HTR-8/SVneo (cell line): ENCODE measurements at regions not wholly inside any gene's neighbourhood (a gene's known extent, or its start where the extent isn't known, plus 50 kb on each side); places are given as distances from the start of the nearest gene placed in this dataset.
"Not testable (repeated sequence)": the region's sequence is repeated elsewhere in the genome, so short reads cannot be mapped to it uniquely, and the experiment has no call there.

Source experiments
- DNase-seq: peaks from one replicate; pipeline ENCODE4 v3.0.0; 2011; ENCODE audit warnings: low spot score, mixed read lengths; ENCODE audit not compliant: insufficient read length
- FAIRE-seq: peaks from 2 replicates; lab custom pipeline; 2011; peaks lifted over from hg19 to GRCh38; lab: Jason Lieb, UNC

DNA sequence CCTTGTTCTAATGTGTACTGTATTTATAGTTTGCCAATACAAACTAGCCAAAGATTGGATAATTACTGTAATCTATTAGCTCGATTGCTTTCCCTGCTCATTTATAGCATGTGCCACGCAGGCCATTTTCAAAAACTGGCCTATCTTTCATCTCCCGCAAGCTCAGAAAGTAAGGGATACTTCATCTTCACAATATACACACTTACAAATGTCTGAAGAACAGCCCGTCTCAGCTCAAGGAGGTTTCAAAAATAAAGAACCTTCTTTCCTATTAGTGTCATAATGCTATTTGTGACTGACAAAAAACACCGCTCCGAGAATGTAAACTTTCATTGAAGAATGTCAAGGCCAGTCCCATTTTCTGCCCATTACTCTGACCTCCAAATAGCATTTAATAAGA is 306.4 kb upstream of the ZNF507 start:
- no peak for DNase-seq
- no peak for FAIRE-seq

DNA sequence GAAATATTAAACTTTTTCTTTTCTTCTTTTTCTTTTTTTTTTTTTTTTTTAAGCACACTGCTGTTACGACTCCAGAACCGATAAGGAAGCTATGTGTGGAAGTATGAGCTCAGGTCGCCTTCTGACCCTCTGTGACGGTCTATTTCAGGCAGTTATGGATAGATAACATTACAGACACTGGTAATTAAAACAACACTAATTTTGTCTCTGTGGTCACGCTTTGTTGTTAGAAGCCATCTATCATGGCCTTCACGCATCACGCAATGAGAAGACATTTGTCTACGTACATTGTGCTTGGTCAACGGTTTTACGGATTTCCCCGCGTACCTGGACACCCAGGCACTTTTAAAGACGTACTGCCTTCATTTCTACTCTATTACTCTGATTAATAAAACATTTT is 306.0 kb upstream of the ZNF507 start:
- no peak for FAIRE-seq

DNA sequence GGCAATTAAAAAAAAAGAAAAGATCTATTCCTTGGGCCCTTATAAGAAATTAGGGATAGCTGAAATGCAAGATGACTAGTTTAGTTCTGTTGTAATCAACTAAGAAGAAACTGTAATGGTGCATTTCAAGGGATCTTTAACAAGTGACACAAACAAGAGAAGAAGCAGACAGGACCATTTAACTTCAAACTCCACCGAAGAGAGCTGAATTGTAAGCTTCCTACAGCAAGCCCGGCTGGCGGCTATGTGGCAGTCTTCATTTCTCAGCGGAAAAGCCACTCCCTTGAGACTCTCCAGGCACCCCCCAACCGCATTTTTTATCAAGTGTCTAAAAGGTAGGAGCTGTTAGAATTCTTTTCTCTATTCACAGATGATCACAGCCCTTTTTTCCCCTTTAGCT is 305.2 kb upstream of the ZNF507 start:
- DNase-seq, result no peak
- no peak for FAIRE-seq

More for the DNA sequence above, 306.0 kb upstream of the ZNF507 start:
- no peak for DNase-seq

DNA sequence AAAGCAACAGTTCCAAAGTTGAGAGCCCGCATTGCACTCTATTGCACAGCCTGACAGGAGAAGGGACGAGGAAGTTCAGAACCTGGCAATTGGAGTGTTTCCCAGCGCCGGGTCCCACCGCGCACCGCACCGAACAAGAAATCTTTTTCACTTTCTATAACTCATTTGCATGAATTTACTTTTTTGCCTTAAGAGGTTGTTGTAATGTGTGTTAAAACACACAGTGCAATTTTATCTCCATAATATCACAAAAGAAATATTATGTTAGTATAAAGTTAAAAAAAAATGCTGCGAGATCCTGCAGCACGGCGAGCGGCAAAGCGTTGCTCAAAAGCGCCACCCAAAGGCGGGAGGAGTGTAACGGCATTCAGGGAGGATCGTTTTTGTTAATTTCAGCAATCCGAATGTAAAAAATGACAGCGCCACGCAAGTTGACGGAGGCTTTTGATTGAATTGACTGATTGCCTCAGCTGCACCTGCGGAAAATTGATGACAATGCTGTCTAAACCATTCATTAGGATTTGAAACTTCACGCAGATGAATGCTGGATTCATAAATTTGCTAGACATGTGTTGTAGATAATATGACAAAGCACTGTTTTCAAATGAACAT is 303.6 kb upstream of the ZNF507 start:
- DNase-seq (no peak), FAIRE-seq (no peak)

DNA sequence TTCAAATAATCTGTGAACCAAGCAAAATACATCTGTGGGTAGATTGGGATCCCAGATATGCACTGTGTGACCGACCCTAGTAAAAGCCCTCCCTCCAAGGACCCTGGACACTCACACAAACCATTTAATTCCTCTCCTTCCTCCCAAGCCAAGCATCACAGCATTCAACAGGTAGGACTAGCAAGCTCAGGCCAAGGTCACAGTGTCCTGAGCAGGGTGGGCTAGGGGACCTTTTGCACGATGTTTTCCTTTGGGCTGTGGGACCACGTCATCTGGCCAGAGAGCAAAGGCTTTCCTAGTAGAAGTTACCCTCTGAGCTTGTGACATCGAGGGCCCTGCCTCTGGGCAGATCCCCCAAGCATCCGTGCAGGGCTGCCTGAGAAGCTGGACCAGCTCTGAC is 297.6 kb upstream of the ZNF507 start:
- no peak for DNase-seq
- no peak for FAIRE-seq

DNA sequence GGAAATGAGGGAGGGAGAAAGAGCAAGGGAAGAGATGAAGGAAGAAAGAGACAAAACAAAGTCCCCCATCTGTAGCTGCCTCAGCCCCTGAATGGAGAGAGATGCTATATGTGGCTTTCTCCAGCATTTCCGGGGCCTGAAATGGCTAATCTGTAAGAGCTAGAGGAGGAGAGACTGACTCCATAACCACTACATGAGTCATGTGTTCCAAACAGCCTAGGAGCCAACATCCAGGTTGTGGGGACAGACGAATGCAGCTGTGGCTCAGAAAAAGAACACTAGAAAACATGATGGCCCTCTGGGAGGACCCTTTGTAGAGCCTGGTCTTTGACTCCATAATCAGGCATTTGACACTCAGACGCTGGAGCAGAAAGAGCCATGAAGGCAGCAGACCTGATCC is 292.0 kb upstream of the ZNF507 start:
- FAIRE-seq (no peak), DNase-seq (no peak)

DNA sequence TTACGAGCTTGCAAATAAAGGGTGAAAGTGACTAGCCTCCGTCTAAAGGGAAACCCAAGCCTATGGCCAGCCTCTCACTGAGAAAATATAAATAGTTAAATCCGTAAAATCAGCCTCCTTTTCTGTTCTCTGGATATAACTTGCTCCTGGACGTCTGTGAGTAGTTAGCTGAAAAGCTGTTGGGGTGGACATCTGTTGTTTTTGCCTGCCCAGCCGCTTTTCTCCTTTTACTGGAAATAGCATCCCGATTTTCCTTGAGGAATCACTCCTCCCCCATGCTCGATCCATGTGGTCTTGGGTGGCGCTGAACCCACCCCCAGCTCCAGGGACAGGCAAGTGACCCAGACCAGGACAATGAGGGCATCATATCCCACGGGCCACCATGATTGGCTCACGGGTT is 291.5 kb upstream of the ZNF507 start:
- FAIRE-seq, result no peak
- no peak for DNase-seq

DNA sequence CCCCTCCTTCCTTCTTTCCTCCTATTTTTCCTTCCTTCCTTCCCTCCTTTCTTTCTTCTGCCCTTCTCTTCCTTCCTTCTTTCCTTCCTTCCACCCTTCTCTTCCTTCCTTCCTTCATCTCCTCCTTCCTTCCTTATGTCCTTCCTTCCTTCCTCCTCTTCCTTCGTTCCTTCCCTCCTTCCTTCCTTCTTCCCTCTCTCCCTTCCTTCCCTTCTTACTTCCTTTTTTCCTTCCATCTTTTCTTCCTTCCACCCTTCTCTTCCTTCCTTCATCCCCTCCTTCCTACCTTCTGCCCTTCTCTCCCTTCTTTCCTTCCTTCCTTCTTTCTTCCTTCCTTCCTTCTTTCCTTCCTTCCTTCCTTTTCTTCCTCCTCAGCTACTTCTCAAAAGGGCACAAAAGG is 287.3 kb upstream of the ZNF507 start:
- DNase-seq (no peak), FAIRE-seq (no peak)

DNA sequence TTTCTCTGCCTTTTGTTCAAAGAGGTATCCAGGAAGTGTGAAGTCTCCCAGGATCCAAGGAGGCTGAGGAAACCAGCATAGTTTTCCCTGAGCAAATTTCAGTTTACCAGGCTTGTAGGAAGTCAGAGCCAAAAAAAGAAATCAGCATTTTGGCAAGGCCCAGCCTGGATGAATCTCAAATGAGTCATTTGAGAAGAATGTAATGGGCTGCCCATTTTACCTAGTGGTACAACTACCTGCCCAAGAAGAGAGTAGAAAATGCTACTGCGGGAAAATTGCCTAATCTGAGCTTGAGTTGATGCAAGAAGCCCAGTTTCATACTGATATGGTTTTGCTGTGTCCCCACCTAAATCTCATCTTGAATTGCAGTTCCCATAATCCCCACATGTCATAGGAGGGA is 284.1 kb upstream of the ZNF507 start:
- DNase-seq (no peak), FAIRE-seq (no peak)

DNA sequence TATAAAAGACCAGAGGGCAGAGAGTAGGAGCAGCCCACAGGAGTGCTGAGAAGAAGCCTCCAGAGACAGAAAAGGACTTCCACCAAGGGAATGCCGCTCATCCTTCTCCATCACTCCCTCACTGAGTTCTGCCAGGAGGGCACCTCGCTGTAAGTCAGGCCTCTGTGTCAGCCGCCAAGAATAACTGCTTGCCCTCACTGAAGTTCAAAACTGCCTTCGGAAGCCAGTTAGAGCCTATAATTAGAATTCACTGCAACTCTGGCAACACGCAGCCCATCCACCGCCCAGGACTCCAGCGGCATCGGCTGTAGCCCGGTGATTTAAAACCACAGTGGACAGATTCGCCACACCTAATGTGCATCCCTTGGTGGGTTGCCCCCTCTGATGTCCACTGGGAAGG is 281.8 kb upstream of the ZNF507 start:
- DNase-seq, result no peak
- FAIRE-seq, result no peak

DNA sequence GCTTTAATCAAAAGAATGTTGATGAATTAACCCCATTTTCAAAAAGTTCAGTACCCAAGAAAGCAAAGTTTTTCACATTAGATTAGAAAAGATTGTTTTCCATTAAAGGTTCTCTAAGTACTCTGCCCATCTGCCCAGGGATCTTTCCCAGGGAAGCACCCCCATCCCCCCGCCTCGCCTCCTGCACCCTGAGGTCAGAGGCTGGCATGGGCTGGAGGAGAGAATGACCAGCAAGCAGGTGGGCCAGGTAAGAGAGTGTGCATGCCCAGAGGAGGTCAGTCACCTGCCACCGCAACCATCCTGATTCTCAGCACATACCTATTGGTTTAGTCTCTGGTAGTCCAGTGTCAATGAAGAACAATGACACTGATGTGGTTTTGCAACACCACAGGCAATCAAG is 279.4 kb upstream of the ZNF507 start:
- DNase-seq, result no peak
- FAIRE-seq, result no peak

DNA sequence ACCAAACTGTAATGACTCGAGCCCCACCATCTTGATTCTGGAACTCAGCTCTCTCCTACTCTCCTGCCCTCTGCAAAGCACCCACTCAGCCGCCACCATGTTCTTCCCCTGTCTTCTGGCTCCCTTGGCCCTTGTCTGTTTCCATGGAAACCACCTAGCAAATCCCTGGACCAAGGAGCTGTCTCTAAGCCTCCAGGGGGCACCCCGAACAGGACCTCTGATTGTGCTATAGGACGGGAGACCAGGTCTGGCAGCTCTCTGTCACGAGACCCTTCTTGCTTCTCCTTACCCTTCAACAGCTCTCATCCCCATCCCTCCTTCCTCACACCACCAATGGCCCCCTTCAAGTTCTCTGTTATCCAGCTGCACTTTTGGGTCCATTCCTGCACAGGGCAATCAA is 277.7 kb upstream of the ZNF507 start:
- DNase-seq, result no peak
- no peak for FAIRE-seq

DNA sequence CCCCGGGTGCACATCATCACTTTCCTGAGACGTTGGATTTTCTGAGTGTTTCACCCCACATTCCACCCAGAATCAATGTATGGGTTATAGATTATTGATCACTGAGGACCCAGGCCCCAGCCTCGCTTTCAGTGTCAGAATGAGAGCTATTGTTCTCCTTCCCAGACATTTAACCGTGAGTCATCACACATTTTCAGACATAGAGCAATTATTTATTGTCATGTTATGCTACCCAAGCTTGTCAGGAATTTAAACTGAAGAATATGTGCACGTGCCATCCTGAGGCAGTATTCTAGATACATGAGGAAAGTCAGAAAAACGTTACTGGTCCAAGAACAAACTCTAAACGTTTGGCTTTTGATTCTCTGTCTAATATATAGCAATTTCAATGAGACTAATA is 276.6 kb upstream of the ZNF507 start:
- FAIRE-seq (no peak), DNase-seq (no peak)

DNA sequence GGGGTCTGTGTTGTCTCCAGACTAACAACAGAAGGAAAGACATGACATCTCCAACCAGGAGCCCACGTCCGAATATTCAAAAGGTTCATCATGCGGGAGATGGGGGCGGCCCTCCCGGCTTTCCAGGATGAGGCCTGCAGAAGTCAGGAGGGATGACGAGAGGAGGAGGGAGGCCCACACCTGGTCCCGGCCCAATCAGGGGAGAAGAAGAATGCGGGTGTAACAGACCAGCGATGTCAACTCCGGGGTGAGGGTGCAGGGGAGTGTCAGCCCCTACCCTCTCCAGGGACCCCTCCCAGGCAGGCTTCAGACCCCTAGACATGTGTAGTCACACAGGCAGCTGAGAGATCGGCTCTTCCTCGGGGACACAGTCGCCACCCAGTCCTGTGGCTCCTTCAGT is 275.3 kb upstream of the ZNF507 start:
- FAIRE-seq (no peak), DNase-seq (no peak)

DNA sequence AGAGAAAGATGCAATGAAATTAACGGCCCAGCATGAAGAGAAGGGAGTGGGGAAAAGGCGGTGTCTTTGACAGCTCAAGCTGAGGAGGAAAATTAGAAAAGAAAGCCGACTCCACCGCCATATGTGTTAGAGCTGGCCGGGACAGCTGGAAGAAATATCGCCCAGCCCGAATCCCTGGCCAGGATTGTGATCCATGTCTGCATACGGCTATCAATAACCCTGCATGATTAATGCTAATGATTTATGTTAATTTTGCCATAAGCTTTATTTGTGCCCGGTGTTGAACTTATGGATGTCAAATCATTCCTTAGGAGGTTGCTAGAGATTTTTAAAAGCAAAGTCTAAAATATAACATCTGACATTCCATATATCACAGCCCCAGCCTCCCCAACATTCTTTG is 263.4 kb upstream of the ZNF507 start:
- no peak for FAIRE-seq
- DNase-seq, result no peak

DNA sequence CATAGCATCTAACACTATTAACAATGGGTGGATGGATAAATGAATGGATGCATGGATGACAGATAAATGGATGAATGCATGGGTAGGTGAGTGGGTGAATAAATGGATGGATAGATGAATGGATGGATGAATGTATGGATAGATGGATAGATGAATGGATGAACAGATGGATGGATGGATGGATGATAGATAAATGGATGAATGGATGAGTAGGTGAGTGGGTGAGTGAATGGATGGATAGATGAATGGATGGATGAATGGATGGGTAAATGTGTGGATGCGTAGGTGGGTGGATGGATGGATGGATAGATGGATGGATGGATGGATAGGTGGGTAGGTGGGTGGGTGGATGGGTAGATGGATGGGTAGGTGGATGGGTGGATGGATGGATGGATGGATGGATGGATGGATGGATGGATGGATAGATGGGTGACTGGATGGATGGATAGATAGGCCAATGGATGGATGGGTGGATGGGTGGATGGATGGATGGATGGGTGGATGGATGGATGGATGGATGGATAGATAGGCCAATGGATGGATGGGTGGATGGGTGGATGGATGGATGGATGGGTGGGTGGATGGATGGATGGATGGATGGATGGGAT is 260.6 kb upstream of the ZNF507 start:
- not testable (repeated sequence) for DNase-seq, FAIRE-seq

DNA sequence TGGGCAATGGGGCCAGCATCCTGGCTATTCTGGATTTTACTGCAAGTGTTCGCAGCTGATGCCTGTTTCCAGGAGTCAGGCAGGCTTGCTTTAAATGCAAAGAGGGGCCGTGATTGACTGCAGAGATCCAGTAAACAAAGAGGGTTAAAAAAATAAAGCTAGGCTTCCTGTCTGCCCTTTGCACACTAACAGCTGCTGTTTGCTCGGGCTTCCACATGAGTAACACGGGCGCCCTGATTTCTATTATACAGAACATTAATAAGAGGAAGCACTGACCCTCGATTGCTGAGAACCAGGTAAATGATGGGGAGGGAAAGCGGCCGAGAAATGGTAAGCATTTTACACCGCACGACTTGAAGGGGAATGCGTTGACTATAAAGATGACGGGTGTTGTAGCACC is 254.2 kb upstream of the ZNF507 start:
- DNase-seq, result no peak
- no peak for FAIRE-seq

DNA sequence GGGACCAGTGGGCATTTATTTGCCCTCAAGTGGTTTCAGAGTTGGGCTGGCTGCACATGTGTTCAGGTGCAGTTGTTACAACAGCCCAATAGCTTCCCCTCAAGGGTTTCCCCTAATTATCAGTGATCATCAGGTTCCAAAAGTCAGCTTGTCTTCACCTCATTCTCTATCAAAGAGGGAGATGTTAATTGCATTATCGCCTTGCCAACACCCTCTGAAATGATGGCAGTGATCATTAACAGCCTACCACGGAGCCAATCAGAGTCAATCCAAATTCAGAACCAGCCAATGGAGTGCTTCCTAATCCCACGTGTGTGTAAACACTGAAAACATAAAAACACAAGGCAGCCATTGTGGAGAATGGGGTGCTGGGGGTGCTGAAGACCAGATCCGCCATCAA is 248.4 kb upstream of the ZNF507 start:
- FAIRE-seq, result no peak
- no peak for DNase-seq

DNA sequence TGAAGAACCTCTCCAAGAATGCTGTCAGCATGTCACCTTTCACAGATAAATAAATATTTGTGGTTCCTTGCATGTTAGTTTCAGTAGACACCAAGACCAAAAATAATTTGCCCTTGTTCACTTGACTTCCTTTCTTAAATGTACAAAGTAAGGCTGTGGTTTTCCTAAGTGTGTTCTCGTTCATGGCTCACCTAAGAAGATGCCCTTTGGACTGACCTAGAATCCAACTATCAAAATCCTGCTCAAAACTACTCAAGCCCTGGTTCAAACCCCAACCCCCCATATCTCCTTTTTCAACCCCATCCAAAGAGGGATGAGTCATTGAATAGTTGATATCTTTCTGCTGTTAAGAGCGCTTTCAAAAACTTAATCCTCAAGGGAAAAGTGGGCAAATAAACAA is 247.8 kb upstream of the ZNF507 start:
- FAIRE-seq, result no peak
- no peak for DNase-seq

DNA sequence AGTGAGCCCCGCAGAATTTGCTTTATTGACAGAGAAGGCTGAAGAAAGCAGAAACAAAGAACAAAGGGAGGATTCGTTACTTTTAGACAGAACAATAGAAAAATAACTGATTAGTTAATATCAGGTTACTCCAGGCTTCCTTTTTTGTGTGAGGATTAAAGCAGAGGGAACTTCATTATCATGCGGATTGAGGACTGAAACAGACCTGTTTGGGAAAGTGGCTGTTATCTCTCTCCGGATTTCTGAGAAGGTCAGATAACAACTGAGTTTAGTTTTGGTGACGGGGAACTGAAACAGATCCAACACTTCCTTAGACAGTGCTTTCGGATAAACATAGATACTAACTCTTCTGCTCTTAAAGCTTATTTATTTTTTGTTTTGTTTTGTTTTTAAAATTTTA is 246.4 kb upstream of the ZNF507 start:
- no peak for FAIRE-seq

DNA sequence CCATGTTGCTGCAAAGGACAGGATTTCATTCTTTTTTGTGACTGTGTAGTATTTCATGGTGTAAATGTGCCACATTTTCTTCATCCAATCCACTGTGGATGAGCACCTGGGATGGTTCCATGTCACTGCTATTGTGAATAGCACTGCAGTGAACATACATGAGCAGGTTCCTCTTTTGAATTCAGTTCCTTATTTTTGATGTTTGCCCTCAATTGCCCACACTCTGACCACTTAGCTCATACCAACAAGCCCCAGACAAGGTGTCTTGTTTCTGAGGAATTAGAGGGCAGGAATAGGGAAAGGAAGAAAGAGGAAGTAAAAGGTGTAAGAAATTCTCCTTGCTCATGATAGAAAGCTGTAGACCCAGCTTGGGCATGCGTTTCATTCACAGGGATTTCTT is 244.2 kb upstream of the ZNF507 start:
- DNase-seq (no peak), FAIRE-seq (no peak)

More for the DNA sequence above, 246.4 kb upstream of the ZNF507 start:
- no peak for DNase-seq

DNA sequence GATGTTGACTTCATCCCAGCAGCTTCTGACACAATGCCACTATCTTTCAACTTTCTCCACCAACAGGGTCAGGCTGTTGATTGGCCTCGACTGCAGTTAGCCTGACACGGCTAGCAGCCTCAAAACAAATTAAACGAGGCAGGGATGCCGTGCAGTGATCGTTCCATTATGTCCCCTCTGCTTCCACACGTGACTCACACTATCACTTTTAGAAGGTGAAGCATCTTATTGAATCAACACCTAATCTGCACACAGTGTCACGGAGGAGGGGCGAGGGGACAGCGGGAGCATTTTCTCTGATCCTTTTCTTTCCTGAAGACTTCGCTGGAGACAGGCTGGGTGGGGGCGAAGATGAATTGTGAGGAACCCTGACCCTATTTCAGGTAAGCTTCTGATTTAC is 241.9 kb upstream of the ZNF507 start:
- FAIRE-seq (no peak), DNase-seq (no peak)
